GM12878 (cell line): ENCODE measurements at regions not wholly inside any gene's neighbourhood (a gene's known extent, or its start where the extent isn't known, plus 50 kb on each side); places are given as distances from the start of the nearest gene placed in this dataset.

Experiments
- ATAC-seq: fragments of 200-7000 bp; cut with Tn5 transposase; 3 replicates; pipeline ENCODE4 v1.9.1; 2020; ENCODE audit warnings: mild to moderate bottlenecking, moderate library complexity
- BruUV-seq: library from RNA; stranded (reverse); fragments of 400-500 nt; replicated peaks from 2 replicates; lab custom pipeline; 2021; lab: Mats Ljungman, UMichigan
- CTCF ChIA-PET: fragments of 300-600 bp; sonication (Branson Sonifier 250); formaldehyde crosslinking; extraction: SDS; loops from one replicate; lab custom pipeline; 2021; ENCODE audit warnings: inconsistent platforms; lab: Yijun Ruan, JAX
- POLR2A ChIA-PET: fragments of 350-600 bp; formaldehyde crosslinking; extraction: SDS; loops from one replicate; lab custom pipeline; 2021; ENCODE audit warnings: inconsistent platforms; lab: Charles Lee
- RAD21 ChIA-PET: fragments of 300-600 bp; sonication (Branson Sonifier 250); formaldehyde crosslinking; loops from one replicate; lab custom pipeline; 2023; ENCODE audit warnings: antibody characterized with exemption; ENCODE audit not compliant: unreplicated experiment; lab: Charles Lee
- SMC1A ChIA-PET: fragments of 300-600 bp; sonication (Branson Sonifier 250); formaldehyde crosslinking; loops from one replicate; lab custom pipeline; 2023; ENCODE audit not compliant: unreplicated experiment, uncharacterized antibody; lab: Charles Lee
- DNase-seq: peaks from one replicate; pipeline ENCODE4 v3.0.0-alpha.2; 2011; ENCODE audit warnings: low read depth, low spot score
- FAIRE-seq: peaks from 3 replicates; lab custom pipeline; 2011; peaks lifted over from hg19 to GRCh38; lab: Jason Lieb, UNC
- H2AFZ ChIP-seq: 2 replicates; pipeline ENCODE4 v1.6.0; 2011; ENCODE audit warnings: low read depth, low read length, control low read depth; ENCODE audit not compliant: control insufficient read depth
- H3K27ac ChIP-seq: 2 replicates; pipeline ENCODE4 v1.5.1; 2011; ENCODE audit warnings: control low read depth; ENCODE audit not compliant: control insufficient read depth, insufficient read depth
- H3K27me3 ChIP-seq, 2 experiments: replicated peaks in 1 of 2; 2 replicates each; pipeline versions ENCODE4 v1.6.0 to v1.6.1; 2011; ENCODE audit warnings: low read length in 1 of 2; ENCODE audit not compliant: control insufficient read depth in 2 of 2, insufficient read depth in 2 of 2
- H3K36me3 ChIP-seq, 2 experiments: 2 replicates each; pipeline ENCODE4 v1.5.1; 2011; ENCODE audit warnings: low read length in 1 of 2; ENCODE audit not compliant: control insufficient read depth in 2 of 2, insufficient read depth in 2 of 2
- H3K4me1 ChIP-seq: 2 replicates; pipeline ENCODE4 v1.6.1; 2011; ENCODE audit warnings: mild to moderate bottlenecking, low read length, moderate library complexity, mixed read lengths; ENCODE audit not compliant: control insufficient read depth, insufficient read depth
- H3K4me2 ChIP-seq: 2 replicates; pipeline ENCODE4 v1.6.0; 2011; ENCODE audit warnings: control low read depth; ENCODE audit not compliant: control insufficient read depth, insufficient read depth
- H3K4me3 ChIP-seq: fragments of 200-600 bp; sonication (generic); 2 replicates; pipeline ENCODE4 v1.5.1; 2016
- H3K79me2 ChIP-seq: 2 replicates; pipeline ENCODE4 v1.6.0; 2011; ENCODE audit warnings: low read length; ENCODE audit not compliant: control insufficient read depth, insufficient read depth
- H3K9ac ChIP-seq: 2 replicates; pipeline ENCODE4 v1.8.0; 2011; ENCODE audit warnings: low read length, control low read depth, mixed read lengths; ENCODE audit not compliant: control insufficient read depth, insufficient read depth
- H3K9me3 ChIP-seq: replicated peaks from 3 replicates; pipeline ENCODE4 v1.5.1; 2011; ENCODE audit warnings: mild to moderate bottlenecking, low read length; ENCODE audit not compliant: control insufficient read depth, insufficient read depth
- H4K20me1 ChIP-seq: 2 replicates; pipeline ENCODE4 v1.6.0; 2011; ENCODE audit not compliant: control insufficient read depth, insufficient read depth
- CBX5 ChIP-seq: sonication (generic); IDR thresholded peaks from 2 replicates; pipeline ENCODE4 v1.6.1; 2016; ENCODE audit warnings: low read depth, moderate library complexity, mild to moderate bottlenecking, inconsistent platforms
- IRF3 ChIP-seq: fragments of 450-650 bp; IDR thresholded peaks from 2 replicates; pipeline ENCODE4 v1.6.1; 2014; ENCODE audit warnings: mild to moderate bottlenecking
- JUNB ChIP-seq: IDR thresholded peaks from 2 replicates; pipeline ENCODE4 v1.6.1; 2016; ENCODE audit warnings: antibody characterized with exemption, mild to moderate bottlenecking
- JUND ChIP-seq: IDR thresholded peaks from 2 replicates; pipeline ENCODE4 v1.6.1; 2012; ENCODE audit warnings: low read depth, mild to moderate bottlenecking, low read length, improper control_type of control experiment, moderate library complexity
- KDM1A ChIP-seq: fragments of 200-600 bp; sonication (generic); IDR thresholded peaks from 2 replicates; pipeline ENCODE4 v1.6.1; 2016; ENCODE audit warnings: borderline replicate concordance
- POLR2A ChIP-seq: IDR thresholded peaks from 2 replicates; pipeline ENCODE4 v1.6.1; 2011; ENCODE audit warnings: low read depth, mild to moderate bottlenecking, low read length
- RFX5 ChIP-seq: IDR thresholded peaks from 2 replicates; pipeline ENCODE4 v1.6.1; 2011; ENCODE audit warnings: low read depth, low read length, improper control_type of control experiment
- SMAD1 ChIP-seq: fragments of 450-650 bp; IDR thresholded peaks from 2 replicates; pipeline ENCODE4 v1.6.1; 2018; ENCODE audit warnings: mild to moderate bottlenecking, low read depth; ENCODE audit not compliant: partially characterized antibody
- SMC3 ChIP-seq: IDR thresholded peaks from 2 replicates; pipeline ENCODE4 v1.6.1; 2011; ENCODE audit warnings: low read length, improper control_type of control experiment, borderline replicate concordance
- SPI1 ChIP-seq: IDR thresholded peaks from 2 replicates; pipeline ENCODE4 v1.6.1; 2011; ENCODE audit warnings: low read depth, mild to moderate bottlenecking, low read length, moderate library complexity, borderline replicate concordance; ENCODE audit not compliant: insufficient read depth
- TAF1 ChIP-seq: IDR thresholded peaks from 2 replicates; pipeline ENCODE4 v1.6.1; 2011; ENCODE audit warnings: mild to moderate bottlenecking, low read depth, low read length, borderline replicate concordance
- TCF3 ChIP-seq: IDR thresholded peaks from 2 replicates; pipeline ENCODE4 v1.6.1; 2012; ENCODE audit warnings: low read depth, mild to moderate bottlenecking, low read length, borderline replicate concordance; ENCODE audit not compliant: insufficient read depth
- USF1 ChIP-seq: IDR thresholded peaks from 2 replicates; pipeline ENCODE4 v1.6.1; 2011; ENCODE audit warnings: borderline replicate concordance, low read depth, mild to moderate bottlenecking, moderate library complexity, mixed read lengths, low read length; ENCODE audit not compliant: insufficient read depth; ENCODE audit errors: extremely low read length
- WGBS: methylation state at CpG from one replicate; pipeline ENCODE4 v1.1.6; 2016; ENCODE audit warnings: low lambda C conversion rate; ENCODE audit not compliant: insufficient replicate concordance, insufficient coverage; ENCODE audit errors: missing lambda C conversion rate; 5-methylcytosine and 5-hydroxymethylcytosine counted together
- in situ Hi-C: fragments of 300-500 bp; cut with MboI; formaldehyde crosslinking; loops from 9 replicates; pipeline ENCODE4 v1.14.3; 2018; ENCODE audit warnings: mixed read lengths
- intact Hi-C: fragments of 100-400 bp; cut with micrococcal nuclease; formaldehyde crosslinking; loops from one replicate; pipeline ENCODE4 v1.14.2; 2022; ENCODE audit not compliant: unreplicated experiment

DNA sequence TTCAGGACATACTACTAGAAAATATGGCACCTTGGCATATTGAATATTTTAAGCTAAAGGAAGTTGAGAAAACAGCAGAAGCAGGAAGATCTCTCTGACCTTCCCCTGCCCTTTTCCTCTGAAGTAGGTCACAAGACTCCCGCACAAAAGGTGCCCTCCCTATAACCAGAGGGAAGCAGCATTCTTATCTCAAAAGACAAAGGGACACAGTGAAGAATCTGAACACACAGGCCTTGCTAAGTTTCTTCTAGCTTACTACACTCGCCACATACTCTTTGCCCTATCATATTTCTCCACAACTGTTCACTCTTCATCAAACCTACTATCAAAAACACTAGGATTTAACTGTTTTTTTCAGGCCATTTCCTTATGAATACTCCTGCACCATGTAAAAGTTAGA is 151.2 kb downstream of the ELOVL4 start:
- ChIA-PET RAD21 (no interaction called here), SMC1A (interaction anchor here (1.5 kb wide), 1 partner anchor 81 kb away, joined by 3 read pairs; no protein-coding TSS in a partner anchor), POLR2A (no interaction called here), CTCF (no interaction called here)
- H3K9ac ChIP-seq: no peak overlapping the region
- H3K79me2 ChIP-seq: no peaks in the 10 kb centered on the region
- no peak overlapping the region for H3K27ac ChIP-seq
- DNase-seq: no peak
- TF ChIP-seq SMAD1: no peak
- no peak for TF ChIP-seq KDM1A
- TF ChIP-seq CBX5: no peak
- TF ChIP-seq SPI1: no peak
- no peak for TF ChIP-seq IRF3
- no peak for TF ChIP-seq POLR2A
- no peak for TF ChIP-seq SMC3
- no peak for TF ChIP-seq JUND
- no peak for TF ChIP-seq TCF3
- TF ChIP-seq TAF1: no peak
- no peak for TF ChIP-seq RFX5
- no peak for TF ChIP-seq USF1
- TF ChIP-seq JUNB: no peak
- H3K36me3 ChIP-seq: no peaks in the 10 kb centered on the region
- no peak overlapping the region for H3K4me2 ChIP-seq
- no peaks in the 10 kb centered on the region for H3K9me3 ChIP-seq
- WGBS: 41% methylated on average over 2 of the region's 2 CpGs
- intact Hi-C loops (no loop called here), in situ Hi-C loops (no loop called here)
- H4K20me1 ChIP-seq: no peaks in the 10 kb centered on the region
- ATAC-seq: no peak
- H2AFZ ChIP-seq: no peak overlapping the region
- H3K4me3 ChIP-seq: no peak overlapping the region
- no peaks in the 10 kb centered on the region for H3K27me3 ChIP-seq
- BruUV-seq: no TSS peak
- H3K4me1 ChIP-seq: no peaks in the 10 kb centered on the region
- no peak for FAIRE-seq
